ENCODE measurements at regions not wholly inside any gene's neighbourhood (a gene's known extent, or its start where the extent isn't known, plus 50 kb on each side); places are given as distances from the start of the nearest gene placed in this dataset.

GRCh38 chr2:167834707-167835106, 412.7 kb downstream of the STK39 start:
- H2AFZ ChIP-seq (ENCODE audit: low read depth), result no peak overlapping the region
- H3F3A ChIP-seq (replicated peaks; ENCODE audit: insufficient read depth), result peaks cover 5% of the 10 kb centered on the region
- TF ChIP-seq, protein P1, sequence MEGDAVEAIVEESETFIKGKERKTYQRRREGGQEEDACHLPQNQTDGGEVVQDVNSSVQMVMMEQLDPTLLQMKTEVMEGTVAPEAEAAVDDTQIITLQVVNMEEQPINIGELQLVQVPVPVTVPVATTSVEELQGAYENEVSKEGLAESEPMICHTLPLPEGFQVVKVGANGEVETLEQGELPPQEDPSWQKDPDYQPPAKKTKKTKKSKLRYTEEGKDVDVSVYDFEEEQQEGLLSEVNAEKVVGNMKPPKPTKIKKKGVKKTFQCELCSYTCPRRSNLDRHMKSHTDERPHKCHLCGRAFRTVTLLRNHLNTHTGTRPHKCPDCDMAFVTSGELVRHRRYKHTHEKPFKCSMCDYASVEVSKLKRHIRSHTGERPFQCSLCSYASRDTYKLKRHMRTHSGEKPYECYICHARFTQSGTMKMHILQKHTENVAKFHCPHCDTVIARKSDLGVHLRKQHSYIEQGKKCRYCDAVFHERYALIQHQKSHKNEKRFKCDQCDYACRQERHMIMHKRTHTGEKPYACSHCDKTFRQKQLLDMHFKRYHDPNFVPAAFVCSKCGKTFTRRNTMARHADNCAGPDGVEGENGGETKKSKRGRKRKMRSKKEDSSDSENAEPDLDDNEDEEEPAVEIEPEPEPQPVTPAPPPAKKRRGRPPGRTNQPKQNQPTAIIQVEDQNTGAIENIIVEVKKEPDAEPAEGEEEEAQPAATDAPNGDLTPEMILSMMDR (IDR thresholded peaks at IDR 0.05), result no peak
- TF ChIP-seq MXI1 (IDR thresholded peaks at IDR 0.05; ENCODE audit: low read depth, low read length) (no peak), TCF12 (IDR thresholded peaks at IDR 0.05) (no peak), CHD2 (IDR thresholded peaks at IDR 0.05; ENCODE audit: low read length, partially characterized antibody) (no peak), GABPA (IDR thresholded peaks at IDR 0.05; ENCODE audit: low read depth) (no peak), JUND (IDR thresholded peaks at IDR 0.05) (no peak), NRF1 (IDR thresholded peaks at IDR 0.05; ENCODE audit: low read depth, low read length) (no peak), RCOR1 (IDR thresholded peaks at IDR 0.05; ENCODE audit: low read length) (no peak), ZBTB33 (IDR thresholded peaks at IDR 0.05; ENCODE audit: borderline replicate concordance, low read depth) (no peak), RXRA (IDR thresholded peaks at IDR 0.05; ENCODE audit: borderline replicate concordance, low read depth) (no peak), TAF1 (IDR thresholded peaks at IDR 0.05; ENCODE audit: borderline replicate concordance, low read depth, low read length) (no peak), FOXM1 (IDR thresholded peaks at IDR 0.05; ENCODE audit: low read depth) (no peak), FOSL2 (IDR thresholded peaks at IDR 0.05; ENCODE audit: borderline replicate concordance, low read depth) (no peak), SMC3 (IDR thresholded peaks at IDR 0.05; ENCODE audit: low read depth, low read length) (no peak), GATA2 (CRISPR knock-in tag; IDR thresholded peaks at IDR 0.05) (no peak), SIN3A (IDR thresholded peaks at IDR 0.05; ENCODE audit: borderline replicate concordance, low read depth, low read length) (no peak), TEAD4 (IDR thresholded peaks at IDR 0.05; ENCODE audit: borderline replicate concordance, insufficient read depth) (no peak)
- TF ChIP-seq, protein P2, sequence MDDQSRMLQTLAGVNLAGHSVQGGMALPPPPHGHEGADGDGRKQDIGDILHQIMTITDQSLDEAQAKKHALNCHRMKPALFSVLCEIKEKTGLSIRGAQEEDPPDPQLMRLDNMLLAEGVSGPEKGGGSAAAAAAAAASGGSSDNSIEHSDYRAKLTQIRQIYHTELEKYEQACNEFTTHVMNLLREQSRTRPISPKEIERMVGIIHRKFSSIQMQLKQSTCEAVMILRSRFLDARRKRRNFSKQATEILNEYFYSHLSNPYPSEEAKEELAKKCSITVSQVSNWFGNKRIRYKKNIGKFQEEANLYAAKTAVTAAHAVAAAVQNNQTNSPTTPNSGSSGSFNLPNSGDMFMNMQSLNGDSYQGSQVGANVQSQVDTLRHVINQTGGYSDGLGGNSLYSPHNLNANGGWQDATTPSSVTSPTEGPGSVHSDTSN (IDR thresholded peaks at IDR 0.05), result no peak
- TF ChIP-seq, protein P3, sequence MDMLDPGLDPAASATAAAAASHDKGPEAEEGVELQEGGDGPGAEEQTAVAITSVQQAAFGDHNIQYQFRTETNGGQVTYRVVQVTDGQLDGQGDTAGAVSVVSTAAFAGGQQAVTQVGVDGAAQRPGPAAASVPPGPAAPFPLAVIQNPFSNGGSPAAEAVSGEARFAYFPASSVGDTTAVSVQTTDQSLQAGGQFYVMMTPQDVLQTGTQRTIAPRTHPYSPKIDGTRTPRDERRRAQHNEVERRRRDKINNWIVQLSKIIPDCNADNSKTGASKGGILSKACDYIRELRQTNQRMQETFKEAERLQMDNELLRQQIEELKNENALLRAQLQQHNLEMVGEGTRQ (IDR thresholded peaks at IDR 0.05; ENCODE audit: borderline replicate concordance, low read depth, low read length), result no peak
- TF ChIP-seq, protein P4, sequence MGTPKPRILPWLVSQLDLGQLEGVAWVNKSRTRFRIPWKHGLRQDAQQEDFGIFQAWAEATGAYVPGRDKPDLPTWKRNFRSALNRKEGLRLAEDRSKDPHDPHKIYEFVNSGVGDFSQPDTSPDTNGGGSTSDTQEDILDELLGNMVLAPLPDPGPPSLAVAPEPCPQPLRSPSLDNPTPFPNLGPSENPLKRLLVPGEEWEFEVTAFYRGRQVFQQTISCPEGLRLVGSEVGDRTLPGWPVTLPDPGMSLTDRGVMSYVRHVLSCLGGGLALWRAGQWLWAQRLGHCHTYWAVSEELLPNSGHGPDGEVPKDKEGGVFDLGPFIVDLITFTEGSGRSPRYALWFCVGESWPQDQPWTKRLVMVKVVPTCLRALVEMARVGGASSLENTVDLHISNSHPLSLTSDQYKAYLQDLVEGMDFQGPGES (IDR thresholded peaks at IDR 0.05; ENCODE audit: low read depth, low read length), result no peak
- H3K4me3 ChIP-seq (ENCODE audit: low read depth in 2 of 2, low read length in 1 of 2), result no peak overlapping the region
- peaks cover 0 to 2% of the 10 kb centered on the region in 2 experiments; a peak in 2 of 4 replicates for H3K4me1 ChIP-seq (ENCODE audit: control insufficient read depth in 1 of 2, insufficient read depth in 2 of 2, low read depth in 1 of 2, low read length in 1 of 2)
- H3K79me2 ChIP-seq (ENCODE audit: insufficient read depth), result no peaks in the 10 kb centered on the region
- no peak overlapping the region for H3K4me2 ChIP-seq
- no peaks in the 10 kb centered on the region for H3K9me2 ChIP-seq
- no peaks in the 10 kb centered on the region for H3K27me3 ChIP-seq (ENCODE audit: insufficient read depth)
- ChIA-PET POLR2A (no interaction called here), CTCF (no interaction called here)
- no peaks in the 10 kb centered on the region for H3K9me3 ChIP-seq
- no peak overlapping the region for H3K9ac ChIP-seq
- 85% methylated on average over 5 of the region's 5 CpGs for whole genome bisulfite sequencing (ENCODE audit: low lambda C conversion rate)
- H4K20me1 ChIP-seq (ENCODE audit: insufficient read depth), result no peaks in the 10 kb centered on the region
- H3K36me3 ChIP-seq (replicated peaks in 1 of 2; ENCODE audit: control insufficient read depth in 1 of 2, insufficient read depth in 2 of 2, low read length in 1 of 2), result no peaks in the 10 kb centered on the region
- no peak overlapping the region for H3K27ac ChIP-seq (ENCODE audit: low read depth in 2 of 2, low read length in 1 of 2)
- DNase-seq, result no peak

Data from SK-N-SH (cell line).